Left ventricle myocardium inferior (tissue), 1 donor: ENCODE measurements at regions not wholly inside any gene's neighbourhood (a gene's known extent, or its start where the extent isn't known, plus 50 kb on each side); places are given as distances from the start of the nearest gene placed in this dataset.

Experiments
- DNase-seq: peaks from one replicate; pipeline ENCODE4 v3.0.0-alpha.2; 2020
- H3K27ac ChIP-seq: fragments of 200-600 bp; replicated peaks from 2 replicates; pipeline ENCODE4 v1.8.0; 2021
- H3K27me3 ChIP-seq: fragments of 200-600 bp; 2 replicates; pipeline ENCODE4 v1.8.0; 2021; ENCODE audit warnings: low read depth
- H3K36me3 ChIP-seq: fragments of 200-600 bp; 2 replicates; pipeline ENCODE4 v1.8.0; 2021
- H3K4me1 ChIP-seq: fragments of 200-600 bp; 2 replicates; pipeline ENCODE4 v1.8.0; 2021
- H3K4me3 ChIP-seq: fragments of 200-600 bp; 2 replicates; pipeline ENCODE4 v1.8.0; 2021; ENCODE audit warnings: mild to moderate bottlenecking, moderate library complexity
- H3K9me3 ChIP-seq: fragments of 200-600 bp; replicated peaks from 2 replicates; pipeline ENCODE4 v1.8.0; 2021
- CTCF ChIP-seq: fragments of 200-600 bp; IDR thresholded peaks from 2 replicates; pipeline ENCODE4 v1.8.0; 2021; ENCODE audit warnings: antibody characterized with exemption, mild to moderate bottlenecking, borderline replicate concordance
- intact Hi-C: fragments of 100-400 bp; cut with micrococcal nuclease; formaldehyde crosslinking; loops from one replicate; pipeline ENCODE4 v1.11.0; 2022
- donor health status: DM: no; HTN: yes; CAD: no; lungs with severe emphysema.

DNA sequence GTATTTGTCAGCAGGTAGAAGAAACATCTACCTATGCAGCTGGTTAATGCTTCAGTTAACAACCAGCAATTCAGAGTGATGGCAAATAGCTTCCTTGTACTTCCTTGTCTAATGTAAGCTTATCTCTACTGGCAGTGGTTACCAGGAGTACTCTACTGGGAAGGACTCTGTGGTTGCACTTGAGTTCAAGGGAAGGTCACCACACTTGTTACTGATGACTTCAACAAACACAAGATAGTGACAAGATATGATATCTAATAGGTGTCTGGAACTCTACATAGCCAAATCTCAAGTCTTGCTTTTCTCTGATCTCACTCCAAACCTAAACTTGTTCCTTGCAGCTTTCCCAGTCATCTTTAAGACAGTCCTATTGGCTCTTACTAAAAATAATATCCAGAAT lies 1644.9 kb upstream of the TENM3 start:
- Histone ChIP-seq H3K4me3 (no peak overlapping the region), H3K36me3 (no peaks in the 10 kb centered on the region), H3K27ac (no peak overlapping the region), H3K9me3 (peaks cover 8% of the 10 kb centered on the region), H3K4me1 (no peaks in the 10 kb centered on the region), H3K27me3 (no peaks in the 10 kb centered on the region)
- intact Hi-C loops: no loop called here
- no peak for TF ChIP-seq CTCF
- DNase-seq: no peak

DNA sequence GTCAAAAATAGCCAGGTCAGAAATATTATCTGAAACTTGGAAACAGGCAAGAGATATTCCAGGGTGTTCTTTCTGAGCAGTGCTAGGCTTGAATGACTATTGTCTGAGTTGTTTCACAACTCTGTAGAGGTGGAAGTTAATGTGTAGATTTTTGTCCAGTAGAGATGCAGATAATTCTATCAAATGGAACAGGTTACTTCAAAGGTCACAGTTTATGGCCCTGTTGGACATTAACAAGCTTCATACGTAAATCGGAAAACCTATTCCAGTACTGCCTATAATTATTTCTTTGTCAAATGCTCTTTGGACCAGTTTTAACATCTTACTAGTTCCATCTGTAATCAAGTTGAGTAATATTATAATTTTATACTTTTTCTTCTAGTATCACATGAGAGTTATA lies 1639.4 kb upstream of the TENM3 start:
- intact Hi-C loops: no loop called here
- no peak for TF ChIP-seq CTCF

GRCh38 chr4:180610324-180610723 lies 1632.9 kb upstream of the TENM3 start:
- Histone ChIP-seq H3K4me1 (no peaks in the 10 kb centered on the region), H3K27me3 (no peaks in the 10 kb centered on the region), H3K27ac (no peak overlapping the region), H3K36me3 (no peaks in the 10 kb centered on the region), H3K9me3 (no peaks in the 10 kb centered on the region), H3K4me3 (no peak overlapping the region)
- intact Hi-C loops: no loop called here
- DNase-seq: no peak
- no peak for TF ChIP-seq CTCF

More for the DNA sequence above, 1639.4 kb upstream of the TENM3 start:
- Histone ChIP-seq H3K4me1 (no peaks in the 10 kb centered on the region), H3K36me3 (no peaks in the 10 kb centered on the region), H3K27ac (no peak overlapping the region), H3K9me3 (no peaks in the 10 kb centered on the region), H3K4me3 (no peak overlapping the region), H3K27me3 (no peaks in the 10 kb centered on the region)
- no peak for DNase-seq

DNA sequence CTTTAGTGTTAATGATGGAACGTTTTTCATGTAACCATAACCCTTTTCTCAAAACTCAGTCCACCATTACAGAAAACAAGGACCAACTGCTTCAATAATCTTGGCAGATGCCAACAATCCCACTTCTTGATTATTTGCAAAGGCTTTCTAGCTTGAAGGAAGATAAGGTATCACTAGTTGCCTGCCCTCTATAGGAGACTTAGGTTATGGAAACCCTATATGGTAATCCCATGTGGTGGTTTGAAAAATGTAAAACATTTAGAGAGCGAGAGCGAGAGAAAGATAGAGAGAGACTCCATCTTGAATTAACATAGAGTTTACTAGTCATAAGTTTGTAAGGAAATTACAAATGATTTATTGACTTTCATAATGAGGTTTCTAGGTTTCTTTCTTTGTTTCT lies 1627.5 kb upstream of the TENM3 start:
- Histone ChIP-seq H3K4me1 (no peaks in the 10 kb centered on the region), H3K36me3 (no peaks in the 10 kb centered on the region), H3K27ac (no peak overlapping the region), H3K9me3 (no peaks in the 10 kb centered on the region), H3K4me3 (no peak overlapping the region), H3K27me3 (no peaks in the 10 kb centered on the region)
- DNase-seq: no peak
- no peak for TF ChIP-seq CTCF
- intact Hi-C loops: no loop called here

DNA sequence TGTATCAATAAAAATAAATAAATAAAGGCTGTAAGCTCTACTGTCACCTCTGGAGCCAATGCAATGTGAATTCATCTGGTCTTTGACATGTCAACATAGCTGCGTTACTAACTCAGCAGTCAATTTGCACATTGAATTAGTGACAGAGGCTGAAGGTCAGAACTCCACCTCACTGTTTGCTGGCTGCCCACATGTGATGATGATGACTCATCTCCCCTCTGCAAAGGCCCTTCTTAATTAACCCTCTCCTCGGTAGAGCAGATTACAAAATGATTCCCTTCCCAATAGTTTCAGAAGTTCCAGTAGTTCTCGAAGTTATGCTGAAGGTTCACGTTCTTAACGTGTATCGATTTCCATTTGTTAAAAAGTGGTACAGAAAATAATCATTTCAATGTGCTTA lies 1626.0 kb upstream of the TENM3 start:
- H3K36me3 ChIP-seq: no peaks in the 10 kb centered on the region
- intact Hi-C loops: no loop called here
- H3K9me3 ChIP-seq: no peaks in the 10 kb centered on the region
- no peak for TF ChIP-seq CTCF
- H3K4me3 ChIP-seq: no peak overlapping the region
- no peak overlapping the region for H3K27ac ChIP-seq
- no peak for DNase-seq
- H3K4me1 ChIP-seq: no peaks in the 10 kb centered on the region
- no peaks in the 10 kb centered on the region for H3K27me3 ChIP-seq

DNA sequence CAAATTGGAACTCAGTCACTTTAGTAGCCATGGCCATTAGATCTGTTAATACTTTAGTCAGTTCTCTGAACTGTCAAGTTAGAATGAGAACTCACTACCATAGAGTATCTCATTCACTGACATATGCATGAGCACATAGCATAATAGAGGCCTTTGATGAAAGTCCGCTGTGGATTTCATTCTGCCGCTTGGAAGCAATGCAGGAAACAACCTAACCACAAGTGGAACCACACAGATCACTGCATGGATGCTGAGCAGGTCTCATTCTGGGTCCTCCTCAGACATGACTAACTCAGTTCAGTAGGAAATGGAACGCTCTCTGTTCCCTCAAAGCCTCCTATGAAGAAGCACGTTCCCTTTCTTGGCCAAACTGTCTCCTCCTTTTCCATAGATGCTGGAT lies 1624.8 kb upstream of the TENM3 start:
- H3K4me1 ChIP-seq: no peaks in the 10 kb centered on the region
- H3K9me3 ChIP-seq: no peaks in the 10 kb centered on the region
- TF ChIP-seq CTCF: no peak
- no peaks in the 10 kb centered on the region for H3K36me3 ChIP-seq
- H3K4me3 ChIP-seq: no peak overlapping the region
- no peaks in the 10 kb centered on the region for H3K27me3 ChIP-seq
- no peak overlapping the region for H3K27ac ChIP-seq
- DNase-seq: no peak
- intact Hi-C loops: no loop called here
